HL-60 (cell line): ENCODE measurements at regions not wholly inside any gene's neighbourhood (a gene's known extent, or its start where the extent isn't known, plus 50 kb on each side); places are given as distances from the start of the nearest gene placed in this dataset.

Source experiments
- DNase-seq, 2 experiments: peaks; one replicate each; pipeline ENCODE4 v3.0.0-alpha.2; 2010 to 2020; ENCODE audit warnings: low read depth in 1 of 2, low spot score in 1 of 2
- H3K27ac ChIP-seq: fragments of 250-450 bp; sonication (Bioruptor Pico); replicated peaks from 2 replicates; pipeline ENCODE4 v1.5.1; 2020; ENCODE audit warnings: mild to moderate bottlenecking, moderate library complexity
- H3K27me3 ChIP-seq: fragments of 250-450 bp; sonication (Bioruptor Pico); 2 replicates; pipeline ENCODE4 v1.5.1; 2021; ENCODE audit warnings: mild to moderate bottlenecking, moderate library complexity; ENCODE audit not compliant: insufficient read depth, poor library complexity, severe bottlenecking
- H3K4me3 ChIP-seq: replicated peaks from 2 replicates; pipeline ENCODE4 v1.5.1; 2011; ENCODE audit warnings: mild to moderate bottlenecking, control low read depth, low read length; ENCODE audit not compliant: insufficient read depth
- GABPA ChIP-seq: IDR thresholded peaks from 2 replicates; pipeline ENCODE4 v1.6.1; 2012; ENCODE audit warnings: low read depth
- POLR2AphosphoS5 ChIP-seq: IDR thresholded peaks from 2 replicates; pipeline ENCODE4 v1.6.1; 2012; ENCODE audit warnings: low read depth
- SPI1 ChIP-seq: IDR thresholded peaks from 2 replicates; pipeline ENCODE4 v1.6.1; 2012; ENCODE audit warnings: low read depth, mild to moderate bottlenecking, borderline replicate concordance
- TF ChIP-seq, protein P1 (sequence below): IDR thresholded peaks from one replicate; pipeline ENCODE4 v1.5.1; 2011; ENCODE audit warnings: low read length, control low read depth, inconsistent platforms; ENCODE audit not compliant: insufficient read depth
- TF ChIP-seq, protein P2 (sequence below): IDR thresholded peaks from 2 replicates; pipeline ENCODE4 v1.6.1; 2012; ENCODE audit warnings: low read depth; ENCODE audit not compliant: insufficient replicate concordance

DNA sequence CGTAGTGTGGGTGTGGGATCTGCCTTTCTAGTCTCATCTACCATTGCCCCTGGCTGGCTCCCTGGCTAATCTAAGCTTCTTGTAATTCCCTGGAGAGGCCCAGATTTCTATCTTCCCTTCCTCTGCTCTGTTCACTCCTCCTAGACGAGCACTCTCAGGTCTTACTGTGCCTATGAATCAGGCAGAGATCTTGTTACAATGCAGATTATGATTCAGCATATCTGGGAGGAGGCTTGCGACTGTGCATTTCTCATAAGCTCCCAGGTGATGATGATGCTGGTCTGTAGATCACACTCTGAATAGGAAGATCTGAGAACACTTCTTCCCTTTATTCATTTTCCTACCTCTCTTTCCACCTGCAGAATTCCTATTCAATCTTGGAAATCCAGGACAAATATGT, 200.1 kb downstream of the CBLN1 start:
- H3K27me3 ChIP-seq: no peaks in the 10 kb centered on the region
- H3K4me3 ChIP-seq: no peak overlapping the region
- H3K27ac ChIP-seq: no peak overlapping the region
- TF ChIP-seq SPI1 (no peak), GABPA (no peak), POLR2AphosphoS5 (no peak)
- TF ChIP-seq, protein P1, sequence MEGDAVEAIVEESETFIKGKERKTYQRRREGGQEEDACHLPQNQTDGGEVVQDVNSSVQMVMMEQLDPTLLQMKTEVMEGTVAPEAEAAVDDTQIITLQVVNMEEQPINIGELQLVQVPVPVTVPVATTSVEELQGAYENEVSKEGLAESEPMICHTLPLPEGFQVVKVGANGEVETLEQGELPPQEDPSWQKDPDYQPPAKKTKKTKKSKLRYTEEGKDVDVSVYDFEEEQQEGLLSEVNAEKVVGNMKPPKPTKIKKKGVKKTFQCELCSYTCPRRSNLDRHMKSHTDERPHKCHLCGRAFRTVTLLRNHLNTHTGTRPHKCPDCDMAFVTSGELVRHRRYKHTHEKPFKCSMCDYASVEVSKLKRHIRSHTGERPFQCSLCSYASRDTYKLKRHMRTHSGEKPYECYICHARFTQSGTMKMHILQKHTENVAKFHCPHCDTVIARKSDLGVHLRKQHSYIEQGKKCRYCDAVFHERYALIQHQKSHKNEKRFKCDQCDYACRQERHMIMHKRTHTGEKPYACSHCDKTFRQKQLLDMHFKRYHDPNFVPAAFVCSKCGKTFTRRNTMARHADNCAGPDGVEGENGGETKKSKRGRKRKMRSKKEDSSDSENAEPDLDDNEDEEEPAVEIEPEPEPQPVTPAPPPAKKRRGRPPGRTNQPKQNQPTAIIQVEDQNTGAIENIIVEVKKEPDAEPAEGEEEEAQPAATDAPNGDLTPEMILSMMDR: no peak
- TF ChIP-seq, protein P2, sequence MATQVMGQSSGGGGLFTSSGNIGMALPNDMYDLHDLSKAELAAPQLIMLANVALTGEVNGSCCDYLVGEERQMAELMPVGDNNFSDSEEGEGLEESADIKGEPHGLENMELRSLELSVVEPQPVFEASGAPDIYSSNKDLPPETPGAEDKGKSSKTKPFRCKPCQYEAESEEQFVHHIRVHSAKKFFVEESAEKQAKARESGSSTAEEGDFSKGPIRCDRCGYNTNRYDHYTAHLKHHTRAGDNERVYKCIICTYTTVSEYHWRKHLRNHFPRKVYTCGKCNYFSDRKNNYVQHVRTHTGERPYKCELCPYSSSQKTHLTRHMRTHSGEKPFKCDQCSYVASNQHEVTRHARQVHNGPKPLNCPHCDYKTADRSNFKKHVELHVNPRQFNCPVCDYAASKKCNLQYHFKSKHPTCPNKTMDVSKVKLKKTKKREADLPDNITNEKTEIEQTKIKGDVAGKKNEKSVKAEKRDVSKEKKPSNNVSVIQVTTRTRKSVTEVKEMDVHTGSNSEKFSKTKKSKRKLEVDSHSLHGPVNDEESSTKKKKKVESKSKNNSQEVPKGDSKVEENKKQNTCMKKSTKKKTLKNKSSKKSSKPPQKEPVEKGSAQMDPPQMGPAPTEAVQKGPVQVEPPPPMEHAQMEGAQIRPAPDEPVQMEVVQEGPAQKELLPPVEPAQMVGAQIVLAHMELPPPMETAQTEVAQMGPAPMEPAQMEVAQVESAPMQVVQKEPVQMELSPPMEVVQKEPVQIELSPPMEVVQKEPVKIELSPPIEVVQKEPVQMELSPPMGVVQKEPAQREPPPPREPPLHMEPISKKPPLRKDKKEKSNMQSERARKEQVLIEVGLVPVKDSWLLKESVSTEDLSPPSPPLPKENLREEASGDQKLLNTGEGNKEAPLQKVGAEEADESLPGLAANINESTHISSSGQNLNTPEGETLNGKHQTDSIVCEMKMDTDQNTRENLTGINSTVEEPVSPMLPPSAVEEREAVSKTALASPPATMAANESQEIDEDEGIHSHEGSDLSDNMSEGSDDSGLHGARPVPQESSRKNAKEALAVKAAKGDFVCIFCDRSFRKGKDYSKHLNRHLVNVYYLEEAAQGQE: no peak
- DNase-seq: no peak

DNA sequence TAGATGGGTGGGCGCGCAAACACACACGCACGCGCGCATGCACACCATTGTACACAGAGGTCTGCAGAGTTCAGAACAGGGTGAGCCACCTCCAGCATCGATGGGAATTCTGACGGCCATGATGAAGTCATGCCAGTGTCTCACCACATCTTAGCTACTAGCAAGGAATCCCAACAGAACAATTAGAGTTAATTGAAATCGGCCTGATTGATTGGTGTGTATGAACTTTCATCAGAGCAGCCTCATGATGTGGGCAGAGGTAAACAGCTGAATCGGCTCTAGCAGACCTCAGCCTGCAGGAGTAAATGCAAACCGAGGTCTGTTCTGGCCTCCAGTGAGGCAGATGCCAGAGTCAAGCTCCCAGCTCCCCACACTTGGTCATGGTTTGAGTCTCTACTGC, 200.6 kb downstream of the CBLN1 start:
- TF ChIP-seq, protein P1: no peak
- no peak for TF ChIP-seq POLR2AphosphoS5
- TF ChIP-seq, protein P2: no peak
- TF ChIP-seq SPI1: no peak
- TF ChIP-seq GABPA: no peak
- DNase-seq: no peak
- H3K27me3 ChIP-seq: no peaks in the 10 kb centered on the region
- no peak overlapping the region for H3K27ac ChIP-seq
- no peak overlapping the region for H3K4me3 ChIP-seq

DNA sequence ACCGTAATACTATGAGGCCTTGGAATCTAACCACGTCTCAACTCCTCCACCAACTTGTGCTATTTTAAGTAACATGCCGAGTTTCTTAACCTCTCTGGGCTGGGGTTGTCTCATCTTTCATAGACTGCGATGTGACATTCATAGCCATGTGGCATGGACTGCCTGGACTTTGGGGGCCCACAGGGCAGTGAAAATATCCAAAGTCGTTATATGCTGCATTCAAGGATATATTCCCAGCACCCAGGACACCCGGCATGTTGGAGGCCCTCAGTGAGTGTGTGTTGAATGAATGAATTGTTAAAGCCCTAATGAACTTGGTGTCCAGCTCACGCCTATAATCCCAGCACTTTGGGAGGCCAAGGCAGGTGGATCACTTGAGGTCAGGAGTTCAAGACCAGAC, 203.1 kb downstream of the CBLN1 start:
- DNase-seq: no peak
- H3K27me3 ChIP-seq: no peaks in the 10 kb centered on the region
- no peak overlapping the region for H3K27ac ChIP-seq
- no peak for TF ChIP-seq GABPA
- TF ChIP-seq POLR2AphosphoS5: no peak
- TF ChIP-seq, protein P2: no peak
- no peak for TF ChIP-seq SPI1
- TF ChIP-seq, protein P1: no peak
- no peak overlapping the region for H3K4me3 ChIP-seq
